ENCODE measurements at regions not wholly inside any gene's neighbourhood (a gene's known extent, or its start where the extent isn't known, plus 50 kb on each side); places are given as distances from the start of the nearest gene placed in this dataset.

- H3K4me1 ChIP-seq (ENCODE audit: insufficient read depth, low read length): no peaks in the 10 kb centered on the region
- H3K4me3 ChIP-seq (ENCODE audit: low read length): no peak overlapping the region
- no peaks in the 10 kb centered on the region for H3K9me3 ChIP-seq (ENCODE audit: low read length)
- no peak overlapping the region for H2AFZ ChIP-seq (ENCODE audit: low read depth, low read length)
- no peaks in the 10 kb centered on the region for H3K36me3 ChIP-seq (ENCODE audit: insufficient read depth, low read length)
- peaks cover 2% of the 10 kb centered on the region for H3K27me3 ChIP-seq (ENCODE audit: insufficient read depth, low read length)
Measured at GRCh38 chr2:4528773-4529172, 825.4 kb downstream of the DCDC2C start.

- Histone ChIP-seq H3K27me3 (ENCODE audit: insufficient read depth, low read length) (peaks cover 2% of the 10 kb centered on the region), H3K4me3 (ENCODE audit: low read length) (no peak overlapping the region), H3K9me3 (ENCODE audit: low read length) (no peaks in the 10 kb centered on the region), H3K36me3 (ENCODE audit: insufficient read depth, low read length) (no peaks in the 10 kb centered on the region), H3K4me1 (ENCODE audit: insufficient read depth, low read length) (no peaks in the 10 kb centered on the region), H2AFZ (ENCODE audit: low read depth, low read length) (no peak overlapping the region)
Measured at GRCh38 chr2:4529738-4530137, 826.4 kb downstream of the DCDC2C start.

GRCh38 chr2:4530231-4530630, 826.9 kb downstream of the DCDC2C start:
- H3K9me3 ChIP-seq (ENCODE audit: low read length): no peaks in the 10 kb centered on the region
- H3K4me3 ChIP-seq (ENCODE audit: low read length): no peak overlapping the region
- no peak overlapping the region for H2AFZ ChIP-seq (ENCODE audit: low read depth, low read length)
- peaks cover 2% of the 10 kb centered on the region for H3K27me3 ChIP-seq (ENCODE audit: insufficient read depth, low read length)
- no peaks in the 10 kb centered on the region for H3K4me1 ChIP-seq (ENCODE audit: insufficient read depth, low read length)
- H3K36me3 ChIP-seq (ENCODE audit: insufficient read depth, low read length): no peaks in the 10 kb centered on the region

- Histone ChIP-seq H3K4me1 (ENCODE audit: insufficient read depth, low read length) (no peaks in the 10 kb centered on the region), H2AFZ (ENCODE audit: low read depth, low read length) (no peak overlapping the region), H3K9me3 (ENCODE audit: low read length) (no peaks in the 10 kb centered on the region), H3K36me3 (ENCODE audit: insufficient read depth, low read length) (no peaks in the 10 kb centered on the region), H3K4me3 (ENCODE audit: low read length) (no peak overlapping the region), H3K27me3 (ENCODE audit: insufficient read depth, low read length) (no peaks in the 10 kb centered on the region)
Measured at GRCh38 chr2:4533806-4534205, 830.4 kb downstream of the DCDC2C start.

GRCh38 chr2:4539121-4539520, 835.7 kb downstream of the DCDC2C start:
- H3K27me3 ChIP-seq (ENCODE audit: insufficient read depth, low read length): no peaks in the 10 kb centered on the region
- H3K36me3 ChIP-seq (ENCODE audit: insufficient read depth, low read length): no peaks in the 10 kb centered on the region
- no peaks in the 10 kb centered on the region for H3K9me3 ChIP-seq (ENCODE audit: low read length)
- H3K4me1 ChIP-seq (ENCODE audit: insufficient read depth, low read length): no peaks in the 10 kb centered on the region
- H2AFZ ChIP-seq (ENCODE audit: low read depth, low read length): no peak overlapping the region
- H3K4me3 ChIP-seq (ENCODE audit: low read length): no peak overlapping the region

- Histone ChIP-seq H3K4me1 (ENCODE audit: insufficient read depth, low read length) (no peaks in the 10 kb centered on the region), H3K9me3 (ENCODE audit: low read length) (no peaks in the 10 kb centered on the region), H3K36me3 (ENCODE audit: insufficient read depth, low read length) (no peaks in the 10 kb centered on the region), H2AFZ (ENCODE audit: low read depth, low read length) (no peak overlapping the region), H3K4me3 (ENCODE audit: low read length) (no peak overlapping the region), H3K27me3 (ENCODE audit: insufficient read depth, low read length) (no peaks in the 10 kb centered on the region)
Measured at GRCh38 chr2:4549666-4550210, 846.4 kb downstream of the DCDC2C start.

- Histone ChIP-seq H3K4me1 (ENCODE audit: insufficient read depth, low read length) (no peaks in the 10 kb centered on the region), H3K27me3 (ENCODE audit: insufficient read depth, low read length) (no peaks in the 10 kb centered on the region), H3K9me3 (ENCODE audit: low read length) (no peaks in the 10 kb centered on the region), H3K36me3 (ENCODE audit: insufficient read depth, low read length) (no peaks in the 10 kb centered on the region), H2AFZ (ENCODE audit: low read depth, low read length) (no peak overlapping the region), H3K4me3 (ENCODE audit: low read length) (no peak overlapping the region)
Measured at GRCh38 chr2:4551691-4552474, 848.5 kb downstream of the DCDC2C start.

GRCh38 chr2:4553241-4553640, 849.9 kb downstream of the DCDC2C start:
- Histone ChIP-seq H3K9me3 (ENCODE audit: low read length) (no peaks in the 10 kb centered on the region), H3K36me3 (ENCODE audit: insufficient read depth, low read length) (no peaks in the 10 kb centered on the region), H3K4me1 (ENCODE audit: insufficient read depth, low read length) (no peaks in the 10 kb centered on the region), H3K4me3 (ENCODE audit: low read length) (no peak overlapping the region), H2AFZ (ENCODE audit: low read depth, low read length) (no peak overlapping the region), H3K27me3 (ENCODE audit: insufficient read depth, low read length) (no peaks in the 10 kb centered on the region)

- Histone ChIP-seq H3K4me1 (ENCODE audit: insufficient read depth, low read length) (no peaks in the 10 kb centered on the region), H3K27me3 (ENCODE audit: insufficient read depth, low read length) (no peaks in the 10 kb centered on the region), H3K36me3 (ENCODE audit: insufficient read depth, low read length) (no peaks in the 10 kb centered on the region), H3K4me3 (ENCODE audit: low read length) (no peak overlapping the region), H2AFZ (ENCODE audit: low read depth, low read length) (no peak overlapping the region), H3K9me3 (ENCODE audit: low read length) (no peaks in the 10 kb centered on the region)
Measured at GRCh38 chr2:4556135-4556896, 852.9 kb downstream of the DCDC2C start.

- Histone ChIP-seq H3K4me3 (ENCODE audit: low read length) (no peak overlapping the region), H3K27me3 (ENCODE audit: insufficient read depth, low read length) (no peaks in the 10 kb centered on the region), H3K36me3 (ENCODE audit: insufficient read depth, low read length) (no peaks in the 10 kb centered on the region), H3K9me3 (ENCODE audit: low read length) (no peaks in the 10 kb centered on the region), H3K4me1 (ENCODE audit: insufficient read depth, low read length) (no peaks in the 10 kb centered on the region), H2AFZ (ENCODE audit: low read depth, low read length) (no peak overlapping the region)
Measured at GRCh38 chr2:4561196-4561595, 857.8 kb downstream of the DCDC2C start.

GRCh38 chr2:4576075-4576474, 872.7 kb downstream of the DCDC2C start:
- Histone ChIP-seq H2AFZ (ENCODE audit: low read depth, low read length) (no peak overlapping the region), H3K27me3 (ENCODE audit: insufficient read depth, low read length) (no peaks in the 10 kb centered on the region), H3K4me3 (ENCODE audit: low read length) (no peak overlapping the region), H3K4me1 (ENCODE audit: insufficient read depth, low read length) (peaks cover 9% of the 10 kb centered on the region), H3K36me3 (ENCODE audit: insufficient read depth, low read length) (no peaks in the 10 kb centered on the region), H3K9me3 (ENCODE audit: low read length) (no peaks in the 10 kb centered on the region)

- Histone ChIP-seq H3K9me3 (ENCODE audit: low read length) (no peaks in the 10 kb centered on the region), H3K4me1 (ENCODE audit: insufficient read depth, low read length) (peaks cover 9% of the 10 kb centered on the region), H3K27me3 (ENCODE audit: insufficient read depth, low read length) (no peaks in the 10 kb centered on the region), H3K4me3 (ENCODE audit: low read length) (no peak overlapping the region), H2AFZ (ENCODE audit: low read depth, low read length) (no peak overlapping the region), H3K36me3 (ENCODE audit: insufficient read depth, low read length) (no peaks in the 10 kb centered on the region)
Measured at GRCh38 chr2:4579977-4580376, 876.6 kb downstream of the DCDC2C start.

GRCh38 chr2:4585057-4585635, 881.8 kb downstream of the DCDC2C start:
- Histone ChIP-seq H3K4me3 (ENCODE audit: low read length) (no peak overlapping the region), H3K9me3 (ENCODE audit: low read length) (no peaks in the 10 kb centered on the region), H2AFZ (ENCODE audit: low read depth, low read length) (no peak overlapping the region), H3K4me1 (ENCODE audit: insufficient read depth, low read length) (no peaks in the 10 kb centered on the region), H3K36me3 (ENCODE audit: insufficient read depth, low read length) (no peaks in the 10 kb centered on the region), H3K27me3 (ENCODE audit: insufficient read depth, low read length) (no peaks in the 10 kb centered on the region)

All from neuron (in vitro differentiated cells).